ENCODE measurements at regions not wholly inside any gene's neighbourhood (a gene's known extent, or its start where the extent isn't known, plus 50 kb on each side); places are given as distances from the start of the nearest gene placed in this dataset.
"Not testable (repeated sequence)": the region's sequence is repeated elsewhere in the genome, so short reads cannot be mapped to it uniquely, and the experiment has no call there.

DNA sequence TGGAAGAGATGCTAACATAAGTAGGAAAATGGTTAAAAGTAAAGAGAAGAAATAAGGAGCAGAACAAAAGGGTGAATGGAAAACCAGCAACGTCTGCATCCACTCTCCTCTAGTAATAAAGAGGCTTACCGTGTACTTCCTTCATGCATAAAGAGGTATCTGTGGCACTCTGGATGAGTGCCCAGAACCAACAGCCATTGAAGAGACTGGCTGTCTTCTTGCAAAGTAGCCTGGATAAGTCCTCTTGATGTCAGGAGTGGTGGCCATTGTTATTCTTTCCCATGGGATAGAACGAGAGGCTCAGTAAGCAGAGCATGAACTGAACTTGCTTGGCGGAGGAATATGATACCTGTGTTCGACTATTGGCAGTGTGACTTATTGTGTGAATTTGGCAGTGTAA is 186.2 kb upstream of the RASGRP1 start:
- no peak for DNase-seq

DNA sequence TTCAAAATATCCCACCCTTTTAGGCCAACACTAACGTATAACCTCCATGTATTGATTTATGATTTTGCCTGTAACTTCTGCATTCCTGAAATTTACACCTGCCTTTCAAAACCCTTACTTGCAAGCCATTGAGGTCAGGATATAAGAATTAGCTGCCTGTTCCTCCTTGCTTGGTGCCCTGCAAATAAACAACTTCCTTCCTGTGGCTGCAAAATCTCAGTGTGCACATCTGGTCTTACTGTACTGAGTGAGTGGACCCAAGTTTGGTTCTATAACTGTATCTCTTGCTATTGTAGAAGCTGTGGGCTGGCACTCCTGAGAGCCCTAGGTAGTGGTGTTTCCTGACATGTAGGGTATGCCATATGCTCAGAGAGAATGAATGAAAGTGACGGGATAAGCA is 191.1 kb upstream of the RASGRP1 start:
- no peak for DNase-seq

DNA sequence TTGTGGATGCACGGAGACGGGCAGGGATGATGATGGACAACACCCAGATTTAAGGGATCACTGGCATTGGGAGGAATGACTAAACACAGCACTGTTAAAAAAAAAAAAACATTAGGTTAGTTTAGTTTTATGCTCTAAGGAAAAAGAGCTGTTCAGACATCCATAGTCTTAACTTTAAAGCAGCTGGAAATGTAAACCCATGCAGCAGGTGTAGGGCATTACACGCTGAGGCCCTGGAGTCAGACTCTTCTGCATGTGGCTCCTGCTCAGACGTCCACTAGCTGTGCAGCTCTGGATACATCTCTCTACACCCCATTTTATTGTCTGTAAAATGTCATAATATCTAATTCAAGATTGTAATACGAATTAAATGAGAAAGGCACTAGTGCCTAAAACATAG is 191.8 kb upstream of the RASGRP1 start:
- DNase-seq = no peak

DNA sequence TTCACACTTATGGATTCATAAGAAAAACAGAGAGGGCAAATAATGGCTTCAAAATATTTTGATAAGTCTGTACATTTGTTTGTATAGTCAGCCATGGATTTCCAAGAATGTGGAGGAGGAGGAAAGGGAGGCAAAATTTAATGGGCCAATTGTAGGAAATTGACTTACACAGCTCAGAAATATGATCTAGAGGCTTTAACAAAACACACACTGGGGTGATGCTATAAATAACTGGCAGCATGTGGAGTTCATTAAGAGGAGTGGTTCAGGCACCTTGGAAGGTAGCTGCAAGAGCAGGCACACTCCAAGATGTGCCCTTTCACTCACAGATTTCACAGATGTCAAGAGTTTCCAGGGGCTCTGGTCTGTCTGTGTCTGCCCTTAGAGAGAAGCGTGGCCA is 193.4 kb upstream of the RASGRP1 start:
- DNase-seq = no peak

DNA sequence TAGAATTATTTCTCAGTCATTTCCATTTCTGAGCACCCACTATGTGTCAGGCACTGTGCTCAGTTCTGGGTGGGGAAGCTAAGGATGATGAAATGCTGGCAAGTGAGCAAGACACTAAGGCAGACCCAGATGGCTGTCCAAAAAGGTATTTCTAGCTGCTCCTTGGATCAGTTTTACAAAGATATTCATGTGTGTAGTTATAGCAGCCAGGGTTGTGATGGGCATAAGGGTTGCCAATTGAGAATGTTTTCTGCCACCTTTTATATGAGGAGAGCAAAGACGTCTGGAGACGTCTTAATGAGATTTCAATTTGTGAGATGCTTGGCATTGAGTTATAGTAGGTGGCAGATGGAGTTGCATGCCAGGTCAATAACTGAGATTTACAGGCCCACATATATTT is 197.1 kb upstream of the RASGRP1 start:
- no peak for DNase-seq

DNA sequence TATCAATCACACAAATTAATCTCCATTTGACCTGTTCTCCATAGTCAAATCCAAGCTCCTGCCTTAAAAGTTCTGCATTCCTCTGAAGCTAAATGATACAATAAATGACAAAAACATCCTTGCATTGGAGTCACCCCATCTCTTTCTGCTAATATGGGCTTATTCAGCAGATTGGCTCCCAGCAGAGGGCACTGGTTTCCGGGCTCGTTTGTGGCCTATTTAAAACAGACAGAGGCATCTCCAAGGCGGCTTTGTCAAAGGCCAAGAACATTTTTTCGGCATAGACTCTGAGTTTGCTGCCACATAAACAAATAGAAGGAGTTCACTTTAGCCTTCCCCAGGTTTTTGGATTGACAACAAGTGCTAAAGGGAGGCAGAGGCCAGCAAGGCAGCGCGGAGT is 204.4 kb upstream of the RASGRP1 start:
- no peak for DNase-seq

DNA sequence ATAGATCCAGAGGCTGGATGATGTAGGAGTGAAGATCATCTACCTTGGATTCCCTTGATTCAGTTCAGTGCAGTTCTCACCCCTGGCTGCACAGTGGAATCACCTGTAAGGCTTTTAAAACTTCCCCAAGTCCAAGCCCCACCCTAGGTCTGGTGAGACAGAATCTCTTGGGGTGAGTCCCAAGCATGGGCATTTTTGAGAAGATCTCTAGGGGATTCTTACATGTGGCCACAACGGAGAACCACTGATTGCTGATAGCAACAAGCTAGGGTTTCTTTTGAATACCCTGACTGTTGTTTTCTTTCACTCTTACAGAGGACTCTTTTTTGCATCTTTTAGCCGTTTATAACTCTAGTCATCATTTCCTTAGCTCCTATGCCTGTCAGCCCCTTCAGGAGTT is 204.9 kb upstream of the RASGRP1 start:
- DNase-seq = no peak

DNA sequence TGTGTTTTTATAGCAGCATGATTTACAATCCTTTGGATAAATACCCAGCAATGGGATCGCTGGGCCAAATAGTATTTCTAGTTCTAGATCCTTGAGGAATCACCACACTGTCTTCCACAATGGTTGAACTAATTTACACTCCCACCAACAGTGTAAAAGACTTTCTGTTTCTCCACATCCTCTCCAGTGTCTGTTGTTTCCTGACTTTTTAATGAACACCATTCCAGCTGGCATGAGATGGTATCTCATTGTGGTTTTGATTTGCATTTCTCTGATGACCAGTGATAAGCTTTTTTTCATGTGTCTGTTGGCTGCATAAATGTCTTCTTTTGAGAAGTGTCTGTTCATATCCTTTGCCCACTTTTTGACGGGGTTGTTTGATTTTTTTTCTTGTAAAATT is 209.5 kb upstream of the RASGRP1 start:
- not testable (repeated sequence) for DNase-seq

DNA sequence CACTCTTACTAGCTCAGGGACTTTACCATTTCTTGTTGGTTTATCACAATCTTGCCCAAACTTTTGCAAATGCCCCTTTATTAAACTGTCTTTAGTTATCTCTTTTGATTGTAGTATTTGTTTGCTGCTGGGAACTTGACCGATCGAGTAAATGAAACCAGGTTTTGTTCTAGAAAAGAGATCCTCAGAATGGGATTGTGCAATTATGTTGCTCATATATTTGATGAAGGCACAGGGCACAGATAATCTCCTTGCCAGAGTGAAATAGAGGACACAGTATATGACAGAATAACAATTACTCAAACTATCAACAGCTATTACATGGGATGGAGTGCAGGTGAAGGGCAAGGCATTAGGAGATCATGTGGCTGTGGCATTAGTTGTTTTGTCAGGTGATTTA is 216.6 kb upstream of the RASGRP1 start:
- DNase-seq = no peak

DNA sequence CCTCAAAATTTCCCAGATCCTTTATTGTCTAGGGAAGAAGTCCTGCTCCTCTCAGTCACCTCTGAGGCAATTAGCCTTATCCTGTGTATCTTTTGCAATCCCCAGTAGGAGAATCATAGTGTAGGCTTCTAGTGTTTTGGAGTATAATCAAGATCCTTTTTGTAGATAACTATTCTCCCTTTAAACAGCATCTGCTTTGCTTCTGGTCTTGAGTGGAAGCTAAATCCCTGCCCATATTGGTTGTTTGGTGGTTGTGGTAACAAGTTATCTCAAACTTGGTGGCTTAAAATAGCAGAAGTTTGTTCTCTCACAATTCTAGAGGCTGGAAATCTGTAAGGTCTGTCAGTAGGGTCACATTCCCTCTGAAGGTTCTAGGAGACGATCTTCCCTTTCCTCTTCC is 217.5 kb upstream of the RASGRP1 start:
- DNase-seq = no peak

DNA sequence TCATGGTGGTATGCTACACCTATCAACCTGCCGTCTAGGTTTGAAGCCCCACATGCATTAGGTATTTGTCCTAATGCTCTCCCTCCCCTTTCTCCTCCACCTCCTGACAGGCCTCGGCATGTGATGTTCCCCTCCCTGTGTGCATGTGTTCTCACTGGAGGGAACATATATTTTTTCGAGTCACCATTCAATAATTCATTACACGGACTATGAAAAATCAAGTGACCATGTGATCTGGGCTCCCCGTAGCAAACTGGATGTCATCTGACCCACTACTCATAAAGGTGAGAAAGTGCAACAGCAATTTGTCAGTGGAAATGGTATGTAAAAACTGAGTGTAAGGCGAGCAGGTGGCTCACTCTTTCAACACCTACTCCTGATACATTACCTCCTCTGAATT is 224.3 kb upstream of the RASGRP1 start:
- DNase-seq = no peak

DNA sequence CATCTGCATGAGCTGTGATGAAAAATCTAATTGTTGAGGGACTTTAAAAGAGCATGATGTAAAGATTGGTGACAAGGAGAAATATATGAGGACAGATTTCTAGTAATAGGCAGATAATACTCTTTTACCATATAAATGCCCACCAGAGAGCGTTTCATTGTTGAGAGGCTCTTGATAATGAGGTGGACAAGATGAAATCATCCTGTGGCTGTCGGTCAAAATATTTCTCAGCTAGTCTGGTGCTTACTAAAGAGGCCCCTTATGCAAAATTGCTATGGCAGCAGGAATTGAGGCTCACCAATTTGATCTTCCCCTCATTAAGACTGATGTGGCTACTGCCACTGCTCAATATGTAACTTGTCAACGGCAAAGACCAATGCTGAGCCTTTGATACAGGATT is 225.0 kb upstream of the RASGRP1 start:
- no peak for DNase-seq

DNA sequence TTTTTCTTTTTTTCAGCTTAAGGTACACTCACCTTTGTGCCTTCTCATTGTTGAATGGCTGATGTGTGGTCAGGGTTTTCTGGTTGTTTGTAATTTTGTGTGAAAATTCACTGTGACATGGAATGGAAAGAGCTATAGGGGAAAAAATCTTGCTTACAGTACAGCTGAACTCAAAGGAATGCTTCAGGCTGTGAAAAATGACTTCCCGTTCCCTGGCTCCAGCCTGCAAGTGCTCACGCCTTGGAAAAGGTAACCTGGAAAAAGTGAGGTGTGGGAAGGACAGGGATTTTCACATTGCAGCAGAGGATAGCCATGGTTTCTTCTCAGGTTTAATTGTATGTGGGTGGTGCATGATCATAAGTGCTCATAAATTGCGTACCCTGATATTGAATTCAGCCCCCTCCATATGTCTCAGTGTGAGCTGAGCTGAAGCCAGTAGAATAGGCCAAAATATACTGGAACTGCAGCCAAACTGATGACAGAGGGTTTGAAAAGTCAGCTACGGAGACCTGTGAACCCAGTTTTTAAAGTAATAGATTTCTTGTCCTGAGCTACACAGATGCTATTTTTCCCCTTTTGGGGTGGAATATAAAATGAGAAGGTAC is 228.7 kb upstream of the RASGRP1 start:
- no peak for DNase-seq

DNA sequence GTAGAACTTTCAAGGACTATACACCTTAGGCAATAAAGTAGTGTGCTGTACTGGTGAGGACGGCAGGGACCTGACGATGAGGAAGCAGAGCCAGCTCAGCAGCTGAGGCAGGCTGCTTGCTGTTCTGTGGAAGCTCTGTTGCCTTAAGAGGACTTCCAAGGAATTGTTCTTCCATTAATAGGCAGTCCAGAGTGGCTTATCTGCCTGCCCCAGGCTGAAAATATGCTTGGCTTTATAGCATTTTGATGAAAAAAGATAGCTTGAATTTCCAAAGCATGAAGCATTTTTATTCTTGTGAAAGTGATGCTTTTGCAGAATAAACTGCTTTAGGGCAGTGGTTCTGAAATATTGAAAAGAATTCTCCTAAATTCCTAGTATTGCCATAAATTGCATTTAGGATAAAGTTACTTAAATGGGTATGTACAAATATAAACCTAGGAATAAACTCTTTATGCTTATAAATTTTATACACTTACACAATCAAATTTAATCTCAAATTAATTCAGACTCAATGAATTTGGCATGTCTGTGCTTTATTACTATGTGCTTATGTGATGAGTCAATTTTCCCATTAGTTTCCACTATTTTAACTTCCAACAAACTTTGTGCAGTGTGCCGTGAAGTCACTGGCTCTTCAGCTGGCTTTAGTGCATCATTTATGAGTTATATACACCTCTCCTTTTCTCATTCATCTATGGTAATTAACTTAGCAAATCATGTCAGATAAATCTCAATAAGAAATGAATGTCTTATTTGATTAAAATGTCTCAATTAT is 231.0 kb upstream of the RASGRP1 start:
- no peak for DNase-seq

DNA sequence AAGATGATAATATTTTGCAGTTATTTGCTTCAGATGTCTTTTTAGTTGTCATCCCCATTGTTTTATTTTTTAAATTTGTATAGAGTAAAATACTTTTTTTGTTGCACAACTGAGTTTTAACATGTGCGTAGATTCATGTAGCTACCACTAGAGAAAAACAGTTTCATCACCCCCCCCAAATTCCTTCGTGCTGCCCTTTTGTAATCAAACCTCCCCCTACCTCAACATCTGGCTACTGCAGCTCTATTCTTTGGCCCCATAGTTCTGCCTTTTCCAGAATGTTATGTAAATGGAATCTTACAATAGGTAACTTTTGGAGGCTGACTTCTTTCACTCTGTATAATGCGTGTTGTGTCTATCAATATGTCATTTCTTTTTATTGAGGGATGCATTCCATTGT is 232.0 kb upstream of the RASGRP1 start:
- no peak for DNase-seq

DNA sequence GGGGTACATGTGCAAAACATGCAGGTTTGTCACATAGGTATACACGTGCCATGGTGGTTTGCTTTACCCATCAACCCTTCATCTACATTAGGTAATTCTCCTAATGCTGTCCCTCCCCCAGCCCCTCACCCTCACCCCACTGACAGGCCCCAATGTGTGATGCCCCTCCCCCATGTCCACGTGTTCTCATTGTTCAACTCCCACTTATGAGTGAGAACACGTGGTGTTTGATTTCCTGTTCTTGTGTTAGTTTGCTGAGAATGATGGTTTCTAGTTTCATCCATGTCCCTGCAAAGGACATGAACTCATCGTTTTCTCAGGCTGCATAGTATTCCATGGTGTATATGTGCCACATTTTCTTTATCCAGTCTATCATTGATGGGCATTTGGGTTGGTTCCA is 232.9 kb upstream of the RASGRP1 start:
- not testable (repeated sequence) for DNase-seq

DNA sequence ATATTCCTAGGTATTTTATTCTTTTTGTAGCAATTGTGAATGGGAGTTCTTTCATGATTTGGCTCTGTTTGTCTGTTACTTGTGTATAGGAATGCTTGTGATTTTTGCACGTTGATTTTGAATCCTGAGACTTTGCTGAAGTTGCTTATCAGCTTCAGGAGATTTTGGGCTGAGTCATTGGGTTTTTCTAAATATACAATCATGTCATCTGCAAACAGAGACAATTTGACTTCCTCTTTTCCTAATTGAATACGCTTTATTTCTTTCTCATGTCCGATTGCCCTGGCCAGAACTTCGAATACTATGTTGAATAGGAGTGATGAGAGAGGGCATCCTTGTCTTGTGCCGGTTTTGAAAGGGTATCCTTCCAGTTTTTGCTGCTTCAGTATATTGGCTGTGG is 234.6 kb upstream of the RASGRP1 start:
- DNase-seq = not testable (repeated sequence)

DNA sequence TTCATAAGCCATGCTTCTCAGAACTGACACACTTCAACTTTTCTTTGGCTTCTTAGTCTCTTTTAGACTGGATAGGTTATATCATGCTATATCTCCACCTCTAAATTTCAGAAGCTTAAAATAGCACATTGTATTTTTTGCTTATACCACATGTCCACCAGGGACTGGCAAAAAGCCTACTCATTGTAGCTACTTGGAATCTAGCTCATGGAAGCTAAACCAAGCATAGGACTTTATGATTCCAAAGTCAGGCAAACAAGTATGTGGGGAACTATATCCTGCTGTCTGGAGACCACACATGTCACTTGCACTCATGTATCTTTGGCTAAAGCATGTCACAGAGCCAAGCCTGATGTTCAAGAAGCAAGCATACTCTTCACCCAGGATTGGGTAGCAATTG is 245.0 kb upstream of the RASGRP1 start:
- no peak for DNase-seq

DNA sequence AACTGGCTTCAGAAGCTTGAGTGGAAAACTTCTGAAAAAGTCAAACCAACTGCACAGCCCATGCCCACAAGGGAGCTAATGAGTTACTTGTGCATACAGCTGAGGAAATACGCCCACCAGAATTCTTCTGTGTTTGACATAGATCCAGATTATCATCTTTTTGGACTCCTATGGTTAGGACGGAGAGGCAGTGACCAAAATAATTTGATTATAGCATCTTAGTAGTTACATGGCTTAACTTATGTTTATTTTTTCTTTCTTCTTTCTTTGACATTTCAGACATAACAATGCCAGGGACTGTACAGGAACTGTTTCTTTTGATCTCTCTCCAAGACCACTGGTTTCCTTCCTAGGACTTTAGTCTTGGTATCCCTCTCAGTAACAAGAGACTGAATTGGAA is 246.1 kb upstream of the RASGRP1 start:
- DNase-seq = no peak

DNA sequence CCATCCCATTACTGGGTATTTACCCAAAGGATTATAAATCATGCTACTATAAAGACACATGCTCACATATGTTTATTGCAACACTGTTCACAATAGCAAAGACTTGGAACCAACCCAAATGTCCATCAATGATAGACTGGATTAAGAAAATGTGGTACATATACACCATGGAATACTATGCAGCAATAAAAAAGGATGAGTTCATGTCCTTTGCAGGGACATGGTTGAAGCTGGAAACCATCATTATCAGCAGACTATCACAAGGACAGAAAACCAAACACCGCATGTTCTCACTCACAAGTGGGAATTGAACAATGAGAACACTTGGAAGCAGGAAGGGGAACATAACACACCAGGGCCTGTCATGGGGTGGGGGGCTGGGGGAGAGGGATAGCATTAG is 249.6 kb upstream of the RASGRP1 start:
- DNase-seq = not testable (repeated sequence)

DNA sequence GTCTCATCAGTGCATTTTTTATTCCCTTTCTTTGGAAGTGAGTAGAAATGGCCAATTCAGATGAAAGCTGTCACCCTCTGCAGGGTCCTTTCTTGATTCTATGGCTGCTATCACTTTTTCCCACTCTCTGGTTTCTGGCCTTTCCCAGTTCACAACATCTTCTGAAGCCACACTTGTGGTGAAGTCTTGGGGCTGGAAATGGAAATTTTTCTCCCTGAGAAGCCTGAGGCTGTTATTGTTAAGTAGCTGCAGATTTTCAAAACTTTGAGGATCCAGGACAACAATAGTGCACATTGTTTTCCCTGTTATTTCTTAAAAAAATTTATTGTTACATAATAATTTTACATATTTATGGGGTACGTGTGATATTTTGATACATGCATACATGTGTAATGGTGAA is 250.3 kb upstream of the RASGRP1 start:
- no peak for DNase-seq

DNA sequence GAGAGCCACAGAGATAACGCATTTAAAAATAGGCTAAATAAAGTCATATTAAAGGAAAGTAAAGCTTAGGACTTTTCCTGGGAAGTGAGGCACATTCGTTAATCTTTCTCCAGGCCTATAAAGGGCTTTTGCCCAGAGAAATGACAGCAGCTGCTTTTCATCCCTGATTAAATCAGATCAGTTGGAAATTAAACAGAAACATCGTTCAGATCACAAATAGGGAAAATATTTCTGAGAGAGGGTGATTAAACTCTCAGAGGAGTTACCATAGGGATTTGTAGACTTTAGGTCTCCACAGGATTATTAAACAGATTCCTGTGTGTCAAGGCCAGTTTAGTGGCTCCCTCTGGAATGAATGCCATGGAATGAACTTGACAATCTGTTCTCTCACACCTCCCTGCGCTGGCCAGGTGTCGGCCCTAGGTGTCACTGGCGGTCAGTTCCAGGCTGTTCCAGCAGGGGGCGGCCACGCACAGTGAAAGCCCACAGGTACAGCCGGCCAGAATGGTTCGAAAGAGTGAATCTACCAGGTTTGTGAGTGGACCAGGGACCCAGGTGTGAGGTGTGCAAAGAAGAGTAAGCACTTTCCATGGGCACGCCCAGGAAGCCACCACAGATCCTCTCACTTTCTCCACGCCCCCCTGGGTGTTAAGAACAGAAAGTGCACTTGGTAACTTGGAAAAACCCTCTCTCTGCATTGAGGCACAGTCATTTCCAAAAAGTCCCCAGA is 253.0 kb upstream of the RASGRP1 start:
- DNase-seq = peak; percentile 23

DNA sequence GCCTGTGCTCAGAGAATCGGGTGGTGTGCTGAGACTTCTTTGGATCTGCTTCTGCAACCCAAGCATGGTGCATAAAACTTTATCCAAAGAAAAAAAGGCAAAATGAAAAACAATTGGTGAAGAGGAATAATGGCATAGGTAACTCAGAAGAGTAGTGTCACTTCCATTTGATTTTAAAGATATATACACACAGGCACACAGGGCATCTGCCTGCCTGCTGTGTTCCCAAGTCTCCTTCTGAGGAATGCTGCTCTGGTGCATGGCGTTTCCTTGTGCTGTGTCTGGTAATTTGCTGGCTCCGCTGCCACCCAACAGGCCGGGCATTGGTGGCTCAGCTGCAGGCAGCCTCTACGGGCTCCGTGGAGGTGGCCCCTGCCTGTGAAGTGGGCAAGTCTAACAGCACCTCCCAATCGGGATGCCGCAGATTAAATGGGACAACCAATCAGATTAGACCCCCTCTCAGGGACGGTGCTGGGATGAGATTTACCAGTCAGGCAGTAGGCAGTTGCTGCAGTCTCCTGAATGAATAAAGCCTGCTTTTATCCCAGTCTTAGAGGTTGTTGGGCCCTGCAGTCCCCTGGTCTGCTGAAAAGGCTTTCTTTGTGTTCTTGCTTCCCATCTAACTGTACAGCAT is 253.7 kb upstream of the RASGRP1 start:
- no peak for DNase-seq

All from SHP77 treated with DMSO at 0.1 percent for 48 hours (cell line).